GM19463 (cell line): ENCODE measurements at regions not wholly inside any gene's neighbourhood (a gene's known extent, or its start where the extent isn't known, plus 50 kb on each side); places are given as distances from the start of the nearest gene placed in this dataset.
"Not testable (repeated sequence)": the region's sequence is repeated elsewhere in the genome, so short reads cannot be mapped to it uniquely, and the experiment has no call there.

Experiments
- ATAC-seq: cut with Tn5 transposase; IDR thresholded peaks from one replicate; pipeline ENCODE4 v1.9.1; 2021; ENCODE audit warnings: mild to moderate bottlenecking, moderate library complexity; ENCODE audit not compliant: unreplicated experiment

- ATAC-seq: no peak
Measured at GRCh38 chr14:30417121-30417520, 141.8 kb upstream of the G2E3 start.

- no peak for ATAC-seq
Measured at GRCh38 chr14:30417999-30418398, 141.0 kb upstream of the G2E3 start.

GRCh38 chr14:30419037-30419436 lies 139.9 kb upstream of the G2E3 start:
- no peak for ATAC-seq

- no peak for ATAC-seq
Measured at GRCh38 chr14:30420515-30420914, 138.4 kb upstream of the G2E3 start.

GRCh38 chr14:30426463-30426862 lies 132.5 kb upstream of the G2E3 start:
- no peak for ATAC-seq

GRCh38 chr14:30427401-30427800 lies 131.6 kb upstream of the G2E3 start:
- ATAC-seq: no peak

GRCh38 chr14:30427846-30428245 lies 131.1 kb upstream of the G2E3 start:
- no peak for ATAC-seq

GRCh38 chr14:30431552-30431951 lies 127.4 kb upstream of the G2E3 start:
- no peak for ATAC-seq

GRCh38 chr14:30440961-30441360 lies 118.0 kb upstream of the G2E3 start:
- ATAC-seq: no peak

GRCh38 chr14:30443368-30444007 lies 115.5 kb upstream of the G2E3 start:
- no peak for ATAC-seq

GRCh38 chr14:30444451-30444850 lies 114.5 kb upstream of the G2E3 start:
- no peak for ATAC-seq

GRCh38 chr14:30445011-30445793 lies 113.8 kb upstream of the G2E3 start:
- no peak for ATAC-seq

- no peak for ATAC-seq
Measured at GRCh38 chr14:30445852-30446251, 113.1 kb upstream of the G2E3 start.

GRCh38 chr14:30450631-30451545 lies 108.1 kb upstream of the G2E3 start:
- no peak for ATAC-seq

GRCh38 chr14:30456296-30456695 lies 102.7 kb upstream of the G2E3 start:
- ATAC-seq: no peak

GRCh38 chr14:30462358-30462757 lies 96.6 kb upstream of the G2E3 start:
- no peak for ATAC-seq

GRCh38 chr14:30464481-30464880 lies 94.5 kb upstream of the G2E3 start:
- ATAC-seq: no peak

GRCh38 chr14:30468354-30468753 lies 90.6 kb upstream of the G2E3 start:
- no peak for ATAC-seq

- no peak for ATAC-seq
Measured at GRCh38 chr14:30471980-30472379, 87.0 kb upstream of the G2E3 start.

GRCh38 chr14:30473846-30474696 lies 84.9 kb upstream of the G2E3 start:
- ATAC-seq: not testable (repeated sequence)

- no peak for ATAC-seq
Measured at GRCh38 chr14:30482276-30482675, 76.7 kb upstream of the G2E3 start.
